HL-60/S4 (cell line): ENCODE measurements at regions not wholly inside any gene's neighbourhood (a gene's known extent, or its start where the extent isn't known, plus 50 kb on each side); places are given as distances from the start of the nearest gene placed in this dataset.

Experiments used
- in situ Hi-C: fragments of 300-500 bp; cut with MboI; formaldehyde crosslinking; loops from 2 replicates; pipeline ENCODE4 v1.14.3; 2022; ENCODE audit warnings: low sequenced_read_pairs

DNA sequence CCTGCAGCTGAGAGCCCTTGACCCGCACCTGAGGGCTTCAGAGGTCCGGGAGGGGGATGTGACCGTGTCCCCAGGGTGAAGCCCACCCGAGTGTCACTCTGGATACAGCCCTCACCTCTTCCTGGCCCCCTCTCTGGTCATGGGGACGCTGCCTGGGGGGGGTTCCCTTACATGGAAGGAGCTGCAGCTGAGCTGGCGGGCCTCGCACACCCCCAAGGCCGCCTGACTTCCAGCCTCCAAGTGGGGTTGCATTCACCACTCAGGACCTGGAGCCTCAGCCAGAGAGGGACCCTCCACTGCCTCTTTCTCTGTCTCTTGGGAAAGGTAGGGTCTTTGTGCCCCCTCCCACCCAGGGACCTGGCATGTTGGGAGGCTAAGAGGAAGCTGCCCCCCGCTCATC lies 284.6 kb downstream of the SEC14L1 start:
- in situ Hi-C loops: no loop called here

DNA sequence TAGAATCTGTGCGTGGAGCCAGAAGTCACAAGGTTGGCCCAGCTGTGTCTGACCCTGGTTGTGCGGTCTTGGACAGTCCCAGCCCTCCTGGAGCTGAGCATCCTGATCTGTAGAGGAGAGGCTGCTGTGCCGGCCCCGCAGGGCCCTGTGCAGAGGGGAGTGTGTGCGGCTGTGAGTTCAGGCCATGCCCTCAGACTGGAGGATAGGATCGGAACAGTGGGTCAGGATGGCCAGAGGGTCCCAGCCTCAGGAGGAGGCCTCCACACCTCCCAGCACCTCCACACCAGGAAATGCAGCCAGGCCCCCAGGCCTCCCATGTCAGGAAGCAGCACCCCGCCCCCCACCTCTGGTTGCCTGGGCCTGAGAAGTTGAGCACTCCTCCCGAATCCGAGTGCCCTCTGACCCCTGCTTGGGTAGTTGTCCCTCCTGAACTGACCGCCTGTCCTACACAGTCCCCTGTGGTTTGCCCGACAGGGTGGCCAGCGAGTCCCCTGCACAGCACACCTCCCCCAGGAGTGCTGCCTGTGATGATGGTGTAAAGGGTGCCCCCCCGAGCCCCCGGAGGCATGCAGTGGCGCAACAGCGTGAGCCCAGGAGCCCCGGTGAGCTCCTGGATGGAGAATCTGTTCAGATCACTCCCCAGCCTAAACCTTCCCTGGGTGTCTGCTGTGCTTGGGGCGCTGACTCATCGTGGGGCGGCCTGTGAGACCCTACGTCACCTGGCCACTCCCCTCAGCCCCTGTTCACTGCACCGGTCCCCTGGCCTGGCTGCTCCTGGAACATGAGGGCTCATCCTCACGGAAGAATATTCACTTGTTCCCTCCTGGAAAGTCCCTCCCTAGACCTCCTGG lies 285.2 kb downstream of the SEC14L1 start:
- in situ Hi-C loops: no loop called here

- in situ Hi-C loops: no loop called here
These were observed 286.1 kb downstream of the SEC14L1 start for GRCh38 chr17:77426676-77427386.

- in situ Hi-C loops: no loop called here
These were observed 286.7 kb downstream of the SEC14L1 start for GRCh38 chr17:77427391-77427991.

GRCh38 chr17:77428020-77428748 lies 287.4 kb downstream of the SEC14L1 start:
- in situ Hi-C loops: no loop called here

DNA sequence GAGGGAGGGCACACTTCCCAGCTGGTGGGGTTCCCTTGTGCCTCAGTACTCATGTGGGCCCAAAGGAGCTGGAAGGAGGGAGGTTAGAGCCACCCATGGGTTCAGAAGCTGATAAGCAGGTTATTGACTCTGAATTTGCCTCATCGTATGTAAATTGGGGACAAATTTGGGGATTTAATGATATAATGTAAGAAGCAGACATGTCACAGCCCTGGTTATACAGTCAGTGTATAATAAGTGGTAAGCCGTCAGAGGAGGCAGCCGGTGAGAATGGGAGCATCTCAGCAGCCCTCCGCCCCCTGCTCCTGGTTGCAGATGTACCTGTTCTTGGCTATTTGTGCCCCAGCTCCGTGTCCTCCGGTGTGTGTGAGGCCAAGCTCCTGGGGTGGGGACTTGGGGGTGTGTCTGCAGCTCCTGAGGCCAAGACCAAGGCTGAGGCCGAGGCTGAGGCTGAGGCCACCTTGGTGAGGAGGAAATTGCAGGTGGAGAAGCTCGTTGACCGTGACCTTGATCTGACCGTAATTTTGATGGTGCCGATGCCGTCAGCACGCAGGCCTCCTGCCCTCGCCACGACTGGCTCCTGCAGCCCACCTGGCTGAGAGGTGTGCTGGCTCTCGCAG lies 288.1 kb downstream of the SEC14L1 start:
- in situ Hi-C loops: no loop called here

GRCh38 chr17:77429369-77429968 lies 288.7 kb downstream of the SEC14L1 start:
- in situ Hi-C loops: no loop called here

DNA sequence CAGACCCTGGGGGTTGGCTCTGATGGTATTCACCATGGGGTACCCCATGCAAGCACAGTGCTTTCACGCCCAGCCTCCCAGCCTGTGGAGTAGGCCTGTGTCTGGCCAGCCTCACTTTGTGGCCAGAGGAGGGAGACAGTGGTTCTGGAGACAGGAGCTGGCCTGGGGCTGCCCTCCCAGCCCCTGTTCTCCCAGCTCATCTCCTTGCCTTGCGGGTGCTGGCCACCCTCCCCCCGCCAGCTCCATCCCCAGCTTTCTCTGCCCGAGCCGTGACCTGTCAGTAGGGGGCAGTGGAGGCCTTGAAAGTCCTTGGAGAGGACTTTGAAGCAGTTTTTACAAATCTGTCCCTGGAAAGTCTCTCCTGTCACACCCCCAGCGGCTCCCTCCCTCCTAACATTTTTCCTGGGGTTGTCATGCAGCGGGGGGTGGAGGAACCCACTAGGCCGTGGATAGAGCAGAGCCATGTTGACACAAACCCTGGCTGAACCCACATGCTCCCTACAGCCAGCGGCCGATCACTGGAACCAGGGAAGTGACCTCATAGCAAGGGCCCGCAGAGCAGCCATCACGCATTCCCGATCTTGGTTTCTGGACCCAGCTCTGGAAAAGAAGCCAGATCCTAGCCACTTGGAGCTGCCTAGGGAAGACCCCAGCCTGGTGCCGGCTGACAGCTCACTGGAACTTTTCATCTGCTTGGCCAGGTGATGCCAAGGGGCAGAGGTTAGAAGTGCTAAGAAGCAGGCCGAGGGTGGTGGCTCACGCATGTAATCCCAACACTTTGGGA lies 289.4 kb downstream of the SEC14L1 start:
- in situ Hi-C loops: no loop called here

DNA sequence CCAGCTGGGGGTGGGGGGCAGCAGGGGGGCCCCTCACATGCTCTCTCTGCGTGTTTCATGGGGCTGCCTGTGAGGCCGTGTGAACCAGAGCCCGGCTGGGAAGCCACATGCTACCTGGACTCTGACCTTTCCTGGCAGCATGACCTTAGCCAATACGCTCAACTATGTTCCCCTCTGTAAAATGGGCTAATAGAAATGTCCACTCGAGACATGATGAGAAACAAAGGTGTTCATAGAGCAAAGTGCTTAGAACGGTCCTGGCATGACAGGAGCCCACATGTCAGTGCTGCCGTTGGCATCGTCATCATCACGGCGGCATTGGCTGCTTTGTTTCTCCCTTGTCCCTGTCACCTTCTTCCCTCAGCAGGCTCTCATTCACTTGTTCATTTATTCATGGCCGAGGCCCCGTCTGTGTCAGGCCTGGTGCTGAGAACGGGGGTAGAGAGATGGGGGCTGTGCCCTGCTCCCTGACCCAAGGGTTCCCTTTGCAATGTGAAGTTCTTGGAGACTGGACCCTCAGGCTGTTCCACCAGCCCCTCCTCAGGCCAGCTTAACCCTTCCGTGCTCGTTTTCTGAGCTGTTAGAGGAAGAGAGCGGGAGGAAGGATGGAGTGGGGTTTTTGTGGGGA lies 291.4 kb downstream of the SEC14L1 start:
- in situ Hi-C loops: no loop called here

- in situ Hi-C loops: no loop called here
These were observed 292.0 kb downstream of the SEC14L1 start for GRCh38 chr17:77432742-77433141.

DNA sequence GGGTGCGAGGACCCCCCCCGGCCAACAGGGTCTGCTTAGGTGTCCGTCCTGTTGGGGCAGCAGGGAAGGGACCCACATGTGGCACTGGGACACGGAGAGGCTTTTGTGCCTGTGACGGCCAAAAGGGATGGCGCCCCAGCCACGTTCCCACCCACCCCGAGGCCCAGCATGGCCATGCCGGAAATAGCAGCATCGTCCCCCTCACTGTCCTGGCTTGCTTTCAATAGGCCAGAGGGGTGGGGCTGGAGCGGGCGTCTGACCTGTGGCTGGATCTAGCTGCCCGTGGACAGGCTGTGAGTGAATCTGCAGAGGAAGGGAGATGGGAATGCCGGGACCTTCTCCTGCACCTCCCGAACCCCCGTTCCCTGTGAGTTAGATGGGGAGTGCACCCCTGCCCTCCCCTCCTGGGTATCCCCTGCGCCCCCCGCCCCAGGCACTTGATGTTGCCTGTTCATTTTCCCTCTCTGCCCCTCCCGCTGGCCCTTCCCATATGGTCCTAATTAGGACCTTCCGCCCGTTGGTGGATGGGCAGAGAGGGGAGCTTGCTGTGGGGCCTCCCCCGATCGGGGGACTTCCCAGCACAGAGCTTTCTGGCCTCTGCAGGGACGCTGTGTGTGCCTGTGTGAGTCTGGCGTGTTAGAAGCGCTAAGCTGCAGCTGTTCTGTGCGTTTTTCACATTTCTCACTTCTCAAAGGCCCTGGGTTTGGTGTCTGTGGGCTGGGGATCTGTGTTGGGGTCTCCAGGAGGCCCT lies 292.8 kb downstream of the SEC14L1 start:
- in situ Hi-C loops: no loop called here

- in situ Hi-C loops: no loop called here
These were observed 293.7 kb downstream of the SEC14L1 start for GRCh38 chr17:77434136-77435114.

- in situ Hi-C loops: no loop called here
These were observed 294.7 kb downstream of the SEC14L1 start for GRCh38 chr17:77435272-77436057.

DNA sequence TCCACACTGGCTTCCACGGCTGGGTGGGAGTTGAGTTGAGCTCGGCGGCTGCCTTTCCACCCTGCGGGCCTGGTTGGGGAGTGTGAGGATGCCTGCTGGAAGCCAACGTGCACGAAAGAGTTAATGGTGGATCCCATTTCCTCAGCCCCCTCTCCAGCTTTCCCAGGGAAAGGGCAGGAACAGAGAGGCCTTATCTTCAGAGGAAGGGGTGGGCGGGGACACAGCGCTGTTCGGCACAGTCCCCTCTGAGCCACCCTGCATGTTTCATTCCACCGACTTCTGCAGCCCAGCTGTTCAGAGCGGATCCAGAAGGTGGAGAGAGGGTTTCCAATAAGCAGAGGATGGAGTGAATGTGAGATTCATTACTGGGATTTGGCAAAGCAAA lies 295.3 kb downstream of the SEC14L1 start:
- in situ Hi-C loops: no loop called here

GRCh38 chr17:77436481-77436880 lies 295.7 kb downstream of the SEC14L1 start:
- in situ Hi-C loops: no loop called here

DNA sequence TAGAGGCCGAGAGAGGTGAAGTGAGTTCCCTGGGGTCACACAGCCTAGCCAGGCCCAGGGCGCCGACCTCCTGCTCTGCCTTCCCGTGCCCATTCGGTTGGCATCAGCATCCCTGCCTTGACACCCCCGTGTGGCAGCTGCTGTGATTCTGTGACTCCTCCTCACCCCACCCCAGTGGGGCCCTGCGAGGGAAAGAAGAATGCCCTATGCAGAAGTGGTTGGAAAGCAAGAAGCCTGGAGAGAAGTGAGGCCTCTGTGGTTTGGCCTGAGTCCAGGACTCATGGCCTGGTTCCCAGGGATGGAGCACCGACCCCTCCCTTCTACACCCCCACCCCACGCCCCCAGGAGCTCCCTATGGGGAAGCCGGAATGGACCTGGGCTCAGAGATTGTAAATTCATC lies 296.2 kb downstream of the SEC14L1 start:
- in situ Hi-C loops: no loop called here

DNA sequence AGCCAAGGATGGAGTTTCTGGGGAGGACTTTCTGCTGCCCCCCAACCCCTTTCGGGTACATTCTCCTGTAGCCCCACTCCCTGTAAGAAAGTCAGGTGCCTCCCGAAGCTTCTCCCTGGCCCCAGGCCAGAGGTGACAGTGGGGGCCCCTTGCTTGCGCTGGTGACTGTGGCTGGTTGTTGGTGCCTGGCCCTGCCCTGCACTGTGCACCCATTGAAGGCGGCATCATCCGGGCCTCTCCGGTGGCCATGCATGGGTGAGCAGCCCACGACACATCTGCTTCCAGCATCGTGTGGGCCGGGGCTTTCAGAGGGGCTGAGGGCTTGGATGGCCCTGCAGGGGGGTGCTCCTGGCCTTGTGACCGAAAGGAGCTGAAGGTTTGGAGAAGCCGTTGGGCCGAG lies 297.0 kb downstream of the SEC14L1 start:
- in situ Hi-C loops: no loop called here
